GM06990 (cell line): ENCODE measurements at regions not wholly inside any gene's neighbourhood (a gene's known extent, or its start where the extent isn't known, plus 50 kb on each side); places are given as distances from the start of the nearest gene placed in this dataset.

ENCODE experiments used
- DNase-seq: peaks from one replicate; pipeline ENCODE4 v3.0.0-alpha.2; 2011; ENCODE audit not compliant: insufficient read length; ENCODE audit errors: extremely low read depth
- H3K27me3 ChIP-seq: replicated peaks from 2 replicates; pipeline ENCODE4 v1.6.0; 2011; ENCODE audit warnings: low read length; ENCODE audit not compliant: control insufficient read depth, insufficient read depth
- H3K36me3 ChIP-seq: 2 replicates; pipeline ENCODE4 v1.5.1; 2011; ENCODE audit warnings: low read length; ENCODE audit not compliant: control insufficient read depth, insufficient read depth
- H3K4me3 ChIP-seq: replicated peaks from 2 replicates; pipeline ENCODE4 v1.5.1; 2011; ENCODE audit warnings: low read depth, mild to moderate bottlenecking, control low read depth, low read length
- CTCF ChIP-seq: IDR thresholded peaks from 2 replicates; pipeline ENCODE4 v1.5.1; 2011; ENCODE audit warnings: low read length, control low read depth, mild to moderate bottlenecking, inconsistent platforms; ENCODE audit not compliant: insufficient read depth, poor library complexity, severe bottlenecking

- H3K4me3 ChIP-seq, result no peak overlapping the region
- no peak for DNase-seq
- TF ChIP-seq CTCF, result no peak
- H3K27me3 ChIP-seq, result no peaks in the 10 kb centered on the region
- no peaks in the 10 kb centered on the region for H3K36me3 ChIP-seq
Observed at GRCh38 chr4:26094911-26095310, 180.9 kb downstream of the SMIM20 start.

- DNase-seq, result no peak
- H3K27me3 ChIP-seq, result no peaks in the 10 kb centered on the region
- H3K36me3 ChIP-seq, result no peaks in the 10 kb centered on the region
- no peak for TF ChIP-seq CTCF
- H3K4me3 ChIP-seq, result no peak overlapping the region
Observed at GRCh38 chr4:26099967-26100366, 185.9 kb downstream of the SMIM20 start.

- Histone ChIP-seq H3K36me3 (no peaks in the 10 kb centered on the region), H3K27me3 (no peaks in the 10 kb centered on the region), H3K4me3 (no peak overlapping the region)
- no peak for DNase-seq
- TF ChIP-seq CTCF, result no peak
Observed at GRCh38 chr4:26101011-26101410, 187.0 kb downstream of the SMIM20 start.

- H3K36me3 ChIP-seq, result no peaks in the 10 kb centered on the region
- H3K4me3 ChIP-seq, result no peak overlapping the region
- H3K27me3 ChIP-seq, result no peaks in the 10 kb centered on the region
- TF ChIP-seq CTCF, result no peak
- no peak for DNase-seq
Observed at GRCh38 chr4:26104056-26104685, 190.2 kb downstream of the SMIM20 start.

GRCh38 chr4:26105337-26105736 is 191.3 kb downstream of the SMIM20 start:
- H3K4me3 ChIP-seq, result no peak overlapping the region
- H3K36me3 ChIP-seq, result no peaks in the 10 kb centered on the region
- no peaks in the 10 kb centered on the region for H3K27me3 ChIP-seq
- TF ChIP-seq CTCF, result no peak
- no peak for DNase-seq
